NT2/D1 (cell line): ENCODE measurements at regions not wholly inside any gene's neighbourhood (a gene's known extent, or its start where the extent isn't known, plus 50 kb on each side); places are given as distances from the start of the nearest gene placed in this dataset.

ENCODE experiments used
- DNase-seq: peaks from one replicate; pipeline ENCODE4 v3.0.0-alpha.2; 2011; ENCODE audit warnings: low read depth, low spot score
- H3K27me3 ChIP-seq: 2 replicates; pipeline ENCODE4 v1.6.0; 2011; ENCODE audit warnings: mild to moderate bottlenecking; ENCODE audit not compliant: insufficient read length, insufficient read depth
- H3K36me3 ChIP-seq: 2 replicates; pipeline ENCODE4 v1.6.1; 2011; ENCODE audit warnings: mild to moderate bottlenecking, low read length, mixed read lengths; ENCODE audit not compliant: insufficient read depth, insufficient read length
- H3K4me1 ChIP-seq: 2 replicates; pipeline ENCODE4 v1.5.1; 2011; ENCODE audit not compliant: insufficient read depth, insufficient read length
- H3K4me3 ChIP-seq: 2 replicates; pipeline ENCODE4 v1.5.1; 2011; ENCODE audit warnings: low read depth; ENCODE audit not compliant: insufficient read length
- H3K9ac ChIP-seq: 2 replicates; pipeline ENCODE4 v1.6.0; 2011; ENCODE audit warnings: low read depth; ENCODE audit not compliant: insufficient read length
- H3K9me3 ChIP-seq: 2 replicates; pipeline ENCODE4 v1.5.1; 2011; ENCODE audit warnings: mild to moderate bottlenecking, low read length; ENCODE audit not compliant: insufficient read depth
- SUZ12 ChIP-seq: IDR thresholded peaks from 2 replicates; pipeline ENCODE4 v1.6.1; 2011; ENCODE audit not compliant: insufficient read length, insufficient read depth; ENCODE audit errors: extremely low read depth
- YY1 ChIP-seq: IDR thresholded peaks from 2 replicates; pipeline ENCODE4 v1.6.1; 2011; ENCODE audit not compliant: insufficient read length, insufficient read depth
- ZNF274 ChIP-seq: IDR thresholded peaks from 2 replicates; pipeline ENCODE4 v1.6.1; 2011; ENCODE audit warnings: mild to moderate bottlenecking, low read depth, low read length

DNA sequence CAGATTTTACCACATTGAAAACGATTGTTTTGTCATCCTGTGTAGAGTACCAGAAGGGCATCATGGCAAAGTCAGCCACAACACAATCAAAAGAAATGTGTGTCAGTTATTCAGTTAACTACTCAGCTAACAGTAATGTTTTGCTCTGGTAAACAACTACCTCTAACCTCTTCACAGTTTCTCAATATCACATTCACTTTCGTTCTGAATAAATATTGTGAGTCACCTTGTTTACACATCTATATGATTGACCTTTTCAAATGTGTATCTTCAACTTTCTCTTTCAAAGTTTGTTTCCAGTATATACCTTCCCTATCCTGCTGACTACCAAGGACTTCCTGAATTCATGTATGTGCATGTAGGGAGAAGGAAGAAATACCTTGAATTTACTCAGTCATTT lies 216.6 kb upstream of the UFL1 start:
- no peaks in the 10 kb centered on the region for H3K4me1 ChIP-seq
- TF ChIP-seq ZNF274: no peak
- H3K27me3 ChIP-seq: no peaks in the 10 kb centered on the region
- no peak for DNase-seq
- no peaks in the 10 kb centered on the region for H3K9me3 ChIP-seq
- H3K4me3 ChIP-seq: no peak overlapping the region
- no peak overlapping the region for H3K9ac ChIP-seq
- H3K36me3 ChIP-seq: no peaks in the 10 kb centered on the region

DNA sequence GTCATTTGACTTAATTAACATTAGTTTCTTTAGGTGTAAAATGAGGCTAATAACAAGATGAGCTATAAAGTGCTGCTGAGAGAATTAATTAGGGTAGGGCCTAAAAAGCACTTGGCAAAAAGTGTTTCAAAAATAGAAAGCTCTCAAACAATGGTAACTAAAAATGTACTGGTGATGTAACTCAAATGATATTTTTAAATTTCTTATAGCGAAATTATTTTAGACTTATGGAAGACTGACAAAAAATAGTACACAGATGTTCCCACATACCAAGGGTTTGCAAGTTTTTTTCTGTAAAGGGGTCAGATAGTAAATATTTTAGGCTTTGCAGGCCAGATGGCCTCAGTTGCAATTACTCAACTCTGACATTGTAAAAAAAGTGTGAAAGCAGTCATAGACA lies 190.7 kb upstream of the UFL1 start:
- Histone ChIP-seq H3K36me3 (no peaks in the 10 kb centered on the region), H3K4me3 (no peak overlapping the region), H3K9me3 (peaks cover 4% of the 10 kb centered on the region; the same call in 1 of the 2 replicates), H3K9ac (no peak overlapping the region), H3K27me3 (no peaks in the 10 kb centered on the region), H3K4me1 (no peaks in the 10 kb centered on the region)
- no peak for DNase-seq
- no peak for TF ChIP-seq SUZ12
- no peak for TF ChIP-seq YY1
- TF ChIP-seq ZNF274: no peak

DNA sequence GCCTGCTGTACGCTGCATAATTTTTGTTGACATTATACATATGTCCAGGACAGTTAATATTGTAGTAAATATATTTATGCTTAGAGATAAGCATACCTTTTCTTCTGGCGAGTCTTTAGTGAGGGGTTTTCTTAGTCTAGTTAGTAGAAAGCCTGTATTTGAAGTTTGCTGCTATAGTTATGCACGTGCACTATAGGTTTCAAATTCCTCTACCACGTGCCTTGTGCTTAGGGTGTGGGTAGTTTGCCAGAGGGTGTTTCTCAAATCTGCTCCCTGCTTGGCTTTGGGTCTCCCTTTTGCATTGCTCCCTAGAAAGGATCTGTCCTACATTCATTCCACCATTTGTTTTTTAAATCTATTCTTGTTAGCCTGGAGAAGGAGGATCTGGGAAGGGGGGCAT lies 181.4 kb upstream of the UFL1 start:
- Histone ChIP-seq H3K27me3 (no peaks in the 10 kb centered on the region), H3K9me3 (peaks cover 4% of the 10 kb centered on the region; the same call in 1 of the 2 replicates), H3K4me1 (no peaks in the 10 kb centered on the region), H3K9ac (no peak overlapping the region), H3K4me3 (no peak overlapping the region), H3K36me3 (no peaks in the 10 kb centered on the region)
- no peak for DNase-seq
- TF ChIP-seq YY1: no peak

DNA sequence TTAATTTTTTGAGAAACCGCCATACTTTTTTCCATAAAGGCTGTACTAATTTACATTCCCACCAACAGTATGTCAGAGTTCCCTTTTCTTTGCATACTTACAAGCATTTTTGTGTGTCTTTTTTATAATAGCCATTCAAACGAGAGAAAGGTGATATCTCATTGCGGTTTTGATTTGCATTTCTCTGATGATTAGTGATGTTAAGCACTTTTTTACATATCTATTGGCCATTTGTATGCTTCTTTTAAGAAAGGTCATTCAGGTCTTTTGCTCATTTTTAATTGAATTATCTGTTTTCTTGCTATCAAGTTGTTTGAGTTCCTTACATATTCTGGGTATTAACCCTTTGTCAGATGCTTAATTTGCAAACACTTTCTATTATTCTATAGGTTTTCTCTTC lies 176.1 kb upstream of the UFL1 start:
- H3K4me3 ChIP-seq: no peak overlapping the region
- no peak for DNase-seq
- no peak for TF ChIP-seq YY1
- TF ChIP-seq SUZ12: no peak
- TF ChIP-seq ZNF274: no peak

DNA sequence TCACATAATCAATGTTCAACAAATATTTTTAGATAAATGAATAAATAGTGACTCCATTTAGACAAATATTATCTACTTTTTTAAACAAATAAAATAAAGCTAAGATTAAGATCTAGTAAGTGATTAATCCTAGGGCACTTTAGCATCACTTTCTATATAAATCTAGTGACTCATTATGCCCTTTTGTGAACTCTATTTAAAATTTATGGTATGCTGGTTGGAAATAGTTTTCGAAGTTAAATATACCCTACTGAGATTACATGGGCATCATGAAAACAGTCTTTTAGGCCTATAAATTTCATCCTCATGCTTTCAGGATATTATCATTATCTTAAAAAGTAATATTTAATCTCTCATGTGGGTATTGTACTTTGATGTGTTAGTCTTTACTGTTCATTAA lies 140.4 kb upstream of the UFL1 start:
- no peaks in the 10 kb centered on the region for H3K9me3 ChIP-seq
- H3K4me1 ChIP-seq: no peaks in the 10 kb centered on the region
- no peak overlapping the region for H3K9ac ChIP-seq
- H3K27me3 ChIP-seq: no peaks in the 10 kb centered on the region
- TF ChIP-seq YY1 (no peak), SUZ12 (no peak), ZNF274 (no peak)
- no peak overlapping the region for H3K4me3 ChIP-seq
- no peaks in the 10 kb centered on the region for H3K36me3 ChIP-seq
- no peak for DNase-seq

More for the DNA sequence above, 176.1 kb upstream of the UFL1 start:
- H3K9me3 ChIP-seq: no peaks in the 10 kb centered on the region
- no peaks in the 10 kb centered on the region for H3K27me3 ChIP-seq
- no peaks in the 10 kb centered on the region for H3K36me3 ChIP-seq
- H3K9ac ChIP-seq: no peak overlapping the region
- H3K4me1 ChIP-seq: no peaks in the 10 kb centered on the region

DNA sequence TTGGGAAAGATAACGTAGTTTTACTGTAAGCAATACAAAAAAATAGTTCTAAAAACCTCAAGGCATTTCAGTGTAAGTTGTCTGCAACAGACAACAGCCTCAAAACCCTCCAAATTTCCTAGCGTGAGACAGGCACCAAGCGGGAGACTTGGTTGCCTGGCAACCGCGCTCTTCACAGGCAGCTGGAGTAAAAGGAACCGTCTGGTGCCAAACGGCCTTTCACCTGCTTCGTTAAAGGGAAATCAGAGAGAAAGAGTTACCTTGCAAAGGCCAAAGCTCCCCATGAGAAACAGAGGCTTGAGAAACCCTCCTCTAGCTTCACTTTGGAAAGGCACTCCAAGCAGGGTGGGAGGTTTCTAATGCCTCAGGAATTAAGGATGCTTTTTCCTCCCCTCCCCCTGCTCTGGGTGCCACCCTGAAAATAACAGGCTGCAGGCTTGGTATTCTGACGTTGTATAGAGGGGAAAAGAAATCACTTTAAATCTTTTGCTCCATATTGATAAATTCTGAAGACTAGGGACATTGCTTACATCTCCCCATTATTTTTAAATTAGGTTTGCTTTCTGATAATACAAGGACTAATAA lies 129.7 kb upstream of the UFL1 start:
- DNase-seq: peak; percentile 36
- H3K4me1 ChIP-seq: no peaks in the 10 kb centered on the region
- no peaks in the 10 kb centered on the region for H3K27me3 ChIP-seq
- no peak overlapping the region for H3K9ac ChIP-seq
- H3K36me3 ChIP-seq: no peaks in the 10 kb centered on the region
- TF ChIP-seq YY1 (no peak), SUZ12 (no peak), ZNF274 (no peak)
- no peak overlapping the region for H3K4me3 ChIP-seq
- no peaks in the 10 kb centered on the region for H3K9me3 ChIP-seq

DNA sequence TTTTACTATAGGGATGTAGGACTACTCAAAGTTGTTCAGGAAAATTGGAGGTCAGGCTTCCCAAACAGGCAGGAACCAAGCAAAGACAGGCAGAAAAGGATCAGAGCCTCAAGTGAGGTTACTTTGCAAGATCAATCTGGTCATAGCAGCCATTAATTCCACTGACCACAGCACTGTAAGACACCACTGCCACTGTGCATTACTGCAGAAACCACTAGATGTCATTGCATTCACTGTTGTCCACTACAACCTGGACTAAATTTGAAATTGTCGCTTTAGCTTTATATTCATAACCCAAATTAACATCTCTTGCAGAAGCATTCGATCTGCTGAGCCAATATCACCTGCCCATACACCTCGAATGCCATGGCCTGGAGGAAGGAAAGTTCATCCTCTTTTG lies 126.9 kb upstream of the UFL1 start:
- DNase-seq: no peak
- no peaks in the 10 kb centered on the region for H3K27me3 ChIP-seq

DNA sequence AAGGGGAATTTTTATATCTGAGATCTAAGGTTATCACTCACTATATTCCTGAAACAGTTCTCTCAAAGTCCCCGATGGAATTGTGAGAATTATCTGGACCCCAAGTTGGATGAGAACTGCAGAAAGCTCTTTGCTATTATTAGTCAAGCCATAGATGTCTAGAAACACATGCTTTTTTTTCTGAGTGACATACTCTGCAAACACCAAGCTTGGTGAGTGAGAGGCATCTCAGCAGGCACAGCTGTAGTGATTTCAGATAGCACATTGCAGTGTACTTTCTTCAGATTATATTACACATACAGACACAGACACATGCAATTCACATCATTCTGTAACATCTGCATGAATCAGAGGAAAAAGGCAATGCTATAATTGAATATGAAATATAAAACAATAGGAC lies 111.1 kb upstream of the UFL1 start:
- Histone ChIP-seq H3K9me3 (no peaks in the 10 kb centered on the region), H3K9ac (no peak overlapping the region), H3K27me3 (no peaks in the 10 kb centered on the region), H3K4me1 (no peaks in the 10 kb centered on the region), H3K4me3 (no peak overlapping the region), H3K36me3 (no peaks in the 10 kb centered on the region)
- TF ChIP-seq SUZ12: no peak
- no peak for TF ChIP-seq YY1
- TF ChIP-seq ZNF274: no peak
- DNase-seq: no peak

More for the DNA sequence above, 126.9 kb upstream of the UFL1 start:
- no peaks in the 10 kb centered on the region for H3K9me3 ChIP-seq
- no peaks in the 10 kb centered on the region for H3K36me3 ChIP-seq
- H3K4me3 ChIP-seq: no peak overlapping the region
- no peak for TF ChIP-seq YY1
- H3K9ac ChIP-seq: no peak overlapping the region
- H3K4me1 ChIP-seq: no peaks in the 10 kb centered on the region
